GM18873 (cell line): ENCODE measurements at regions not wholly inside any gene's neighbourhood (a gene's known extent, or its start where the extent isn't known, plus 50 kb on each side); places are given as distances from the start of the nearest gene placed in this dataset.
"Not testable (repeated sequence)": the region's sequence is repeated elsewhere in the genome, so short reads cannot be mapped to it uniquely, and the experiment has no call there.

Experiments used
- ATAC-seq: cut with Tn5 transposase; IDR thresholded peaks from one replicate; pipeline ENCODE4 v1.9.1; 2021; ENCODE audit warnings: mild to moderate bottlenecking, moderate library complexity, moderate number of reproducible peaks; ENCODE audit not compliant: unreplicated experiment, low FRiP score

DNA sequence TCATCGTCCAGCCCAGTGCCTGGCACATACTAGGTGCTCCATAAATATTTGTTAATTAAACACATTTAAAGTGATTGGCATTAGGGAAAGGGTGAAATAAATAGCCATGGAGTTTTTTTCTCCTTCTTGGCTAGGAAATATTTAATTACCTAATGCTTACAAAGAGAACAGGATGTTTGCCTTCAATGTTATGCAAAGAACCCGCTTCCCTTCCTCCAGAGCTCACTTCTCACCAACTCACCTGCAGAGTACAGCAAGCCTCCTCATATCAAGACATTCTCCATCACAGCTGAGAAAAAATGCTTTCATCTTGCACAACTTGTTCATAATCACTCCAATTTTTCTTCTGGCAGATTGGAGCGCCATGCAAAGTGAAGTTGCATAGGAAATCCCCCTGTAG lies 161.7 kb upstream of the STK32A start:
- no peak for ATAC-seq

- no peak for ATAC-seq
These were observed 159.6 kb upstream of the STK32A start for GRCh38 chr5:147075187-147075586.

DNA sequence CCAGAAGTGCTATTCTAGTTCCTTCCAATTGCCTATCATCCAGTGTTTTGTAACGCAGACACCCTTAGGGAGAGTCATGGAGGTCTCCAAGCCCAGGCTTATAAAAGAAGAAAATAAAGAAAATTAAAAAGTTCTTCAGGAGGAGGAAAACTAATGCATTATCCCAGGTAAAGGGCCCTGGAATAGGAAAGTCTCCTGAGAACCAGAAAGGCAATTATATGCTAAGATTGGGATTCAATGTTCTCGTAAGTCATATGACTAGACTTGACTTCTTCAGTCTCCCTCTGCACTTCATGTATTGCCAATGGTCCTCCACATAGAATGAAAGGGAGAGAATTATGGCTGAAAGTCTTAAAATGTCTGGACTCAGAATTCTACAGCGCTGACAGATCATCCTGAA lies 154.4 kb upstream of the STK32A start:
- ATAC-seq: no peak

- ATAC-seq: no peak
These were observed 153.5 kb upstream of the STK32A start for GRCh38 chr5:147081311-147081764.

GRCh38 chr5:147084702-147085101 lies 150.1 kb upstream of the STK32A start:
- no peak for ATAC-seq

DNA sequence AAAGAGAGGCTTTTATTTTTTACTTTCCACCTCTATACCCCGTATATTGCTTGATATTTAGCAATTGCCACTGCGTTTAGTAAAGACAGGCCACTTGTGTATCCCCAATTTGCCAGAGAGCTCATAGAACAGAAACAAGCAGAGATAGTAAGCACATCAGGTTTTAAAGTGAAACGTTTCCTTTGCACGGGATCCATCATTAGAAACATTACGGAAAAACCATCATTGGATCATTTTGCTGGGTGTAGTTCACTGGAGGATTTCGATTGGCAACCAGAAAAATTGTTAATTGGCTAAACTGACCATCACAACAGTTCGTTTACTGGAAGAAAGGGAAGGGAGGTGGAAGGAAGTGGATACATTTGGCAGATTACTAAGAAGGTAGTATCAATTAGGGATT lies 149.4 kb upstream of the STK32A start:
- ATAC-seq: no peak

DNA sequence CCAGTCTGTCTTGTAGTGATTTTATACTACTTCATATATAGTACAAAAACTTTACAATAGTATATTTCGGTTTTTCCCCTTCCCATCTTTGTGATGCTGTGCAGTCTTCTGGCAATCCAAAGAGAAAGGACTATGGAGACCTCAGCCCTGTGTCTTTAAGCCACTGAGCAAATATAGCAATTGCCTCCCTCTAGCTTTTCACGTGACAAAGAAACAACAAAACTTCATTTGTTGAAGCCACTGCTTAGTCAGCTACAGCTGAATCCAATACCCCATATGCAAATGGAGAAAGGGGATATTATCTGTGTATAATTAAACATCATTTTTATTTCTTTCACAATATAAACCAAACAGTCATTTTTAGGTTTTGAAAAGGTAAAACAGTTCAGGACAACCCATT lies 142.8 kb upstream of the STK32A start:
- ATAC-seq: no peak

DNA sequence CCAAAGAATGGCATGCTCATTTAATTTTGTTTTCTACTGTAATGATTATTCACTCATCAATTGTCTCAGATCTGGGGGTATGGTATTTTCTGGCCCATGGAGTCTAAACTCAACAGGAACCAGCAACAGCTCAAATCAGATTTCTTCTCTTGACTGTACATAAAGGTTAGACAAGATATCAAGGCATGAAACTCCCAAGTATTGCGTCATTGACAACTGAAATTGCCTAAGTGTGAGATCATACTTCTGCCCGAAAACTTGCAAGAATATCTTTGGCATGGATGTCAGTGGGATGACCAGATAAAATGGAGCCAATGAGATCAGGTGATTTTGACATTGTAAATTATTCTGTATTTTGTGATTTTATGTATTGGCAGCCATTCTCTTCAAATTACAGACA lies 141.7 kb upstream of the STK32A start:
- ATAC-seq: no peak

DNA sequence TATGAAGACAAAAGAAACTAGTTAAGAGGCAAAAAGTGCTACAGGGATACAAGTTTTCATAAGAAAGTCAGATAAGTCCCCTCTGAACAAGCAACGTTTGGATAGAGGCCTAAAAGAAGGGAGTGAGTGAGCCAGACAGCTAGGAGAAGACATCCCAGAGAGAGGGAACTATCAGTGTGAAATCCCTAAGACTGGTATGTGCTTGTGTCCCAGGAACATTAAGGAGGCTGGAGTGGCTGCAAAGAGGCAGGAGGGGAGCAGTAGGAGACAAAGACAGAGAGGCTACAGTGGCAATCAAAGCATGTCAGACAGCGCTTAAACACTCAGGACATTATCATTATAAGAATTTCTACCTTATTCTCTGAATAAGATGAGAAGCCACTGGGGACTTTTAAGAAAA lies 139.1 kb upstream of the STK32A start:
- no peak for ATAC-seq

- no peak for ATAC-seq
These were observed 136.5 kb upstream of the STK32A start for GRCh38 chr5:147098233-147098790.

GRCh38 chr5:147101659-147102369 lies 133.0 kb upstream of the STK32A start:
- ATAC-seq: no peak

DNA sequence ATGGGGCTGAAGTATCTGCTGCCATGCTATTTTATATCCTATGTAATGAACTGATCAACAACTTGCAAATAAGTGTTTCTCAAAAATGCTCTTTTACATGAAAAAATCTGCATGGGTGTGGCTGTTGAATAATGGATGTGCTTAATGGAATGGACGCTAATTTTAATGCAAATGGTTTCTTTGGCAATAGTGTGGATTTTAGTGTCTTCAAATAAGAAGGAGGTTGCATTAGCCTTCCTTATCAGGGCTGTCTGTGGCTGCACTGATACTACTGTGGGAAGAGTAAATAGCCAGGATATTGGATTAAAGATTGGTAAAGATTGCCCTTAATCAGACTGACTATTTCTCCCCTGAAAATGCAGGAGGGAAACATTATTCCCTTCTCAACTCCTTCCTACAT lies 121.9 kb upstream of the STK32A start:
- no peak for ATAC-seq

DNA sequence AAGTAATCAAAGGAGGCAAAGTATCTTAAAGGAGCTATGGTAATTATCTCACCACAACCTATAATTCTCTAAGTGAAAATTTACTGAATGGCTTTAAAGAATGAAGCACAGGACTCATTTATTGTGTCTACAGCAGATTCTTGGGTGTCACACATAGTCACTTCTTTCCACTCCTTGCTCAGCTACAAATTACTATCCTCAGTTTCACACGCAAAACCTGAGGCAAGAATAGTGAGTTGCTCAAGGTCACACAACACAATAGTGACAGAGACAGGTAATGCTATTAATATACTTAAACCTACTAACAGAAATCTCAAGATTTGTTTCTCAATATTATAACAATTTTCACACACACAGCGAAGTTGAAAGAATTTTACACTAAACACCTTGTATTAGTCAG lies 120.9 kb upstream of the STK32A start:
- ATAC-seq: no peak

DNA sequence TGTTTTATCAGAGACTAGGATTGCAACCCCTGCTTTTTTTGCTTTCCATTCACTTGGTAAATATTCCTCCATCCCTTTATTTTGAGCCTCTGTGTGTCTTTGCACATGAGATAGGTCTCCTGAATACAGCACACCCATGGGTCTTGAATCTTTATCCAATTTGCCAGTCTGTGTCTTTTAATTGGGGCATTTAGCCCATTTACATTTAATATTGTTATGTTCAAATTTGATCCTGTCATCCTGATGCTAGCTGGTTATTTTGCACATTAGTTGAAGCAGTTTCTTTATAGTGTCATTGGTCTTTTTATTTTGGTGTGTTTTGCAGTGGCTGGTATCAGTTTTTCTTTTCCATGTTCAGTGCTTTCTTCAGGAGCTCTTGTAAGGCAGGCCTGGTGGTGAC lies 95.1 kb upstream of the STK32A start:
- ATAC-seq: not testable (repeated sequence)

GRCh38 chr5:147140558-147140957 lies 94.3 kb upstream of the STK32A start:
- no peak for ATAC-seq

GRCh38 chr5:147141580-147141979 lies 93.2 kb upstream of the STK32A start:
- not testable (repeated sequence) for ATAC-seq

- no peak for ATAC-seq
These were observed 91.6 kb upstream of the STK32A start for GRCh38 chr5:147143215-147143614.

- ATAC-seq: no peak
These were observed 89.5 kb upstream of the STK32A start for GRCh38 chr5:147145328-147145727.

DNA sequence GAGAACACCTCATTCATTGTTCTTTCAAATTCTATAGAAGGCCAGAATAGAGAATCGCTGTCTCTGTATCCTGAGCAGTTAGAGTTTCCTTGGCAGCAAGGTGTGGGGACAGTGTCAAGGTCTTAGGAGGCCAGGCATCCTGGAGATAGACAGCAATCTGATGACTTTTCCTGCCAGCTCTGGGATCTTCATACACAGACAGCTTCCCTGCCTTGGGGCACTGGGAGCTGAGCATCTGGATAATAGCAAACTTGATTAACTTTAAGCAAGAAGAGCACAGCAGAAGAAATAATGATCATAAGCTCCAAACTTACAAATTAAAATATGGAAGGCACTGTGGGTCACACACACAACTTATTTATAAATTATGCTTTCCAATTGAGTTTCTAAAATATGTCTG lies 86.1 kb upstream of the STK32A start:
- no peak for ATAC-seq

- ATAC-seq: no peak
These were observed 82.7 kb upstream of the STK32A start for GRCh38 chr5:147152086-147152485.

DNA sequence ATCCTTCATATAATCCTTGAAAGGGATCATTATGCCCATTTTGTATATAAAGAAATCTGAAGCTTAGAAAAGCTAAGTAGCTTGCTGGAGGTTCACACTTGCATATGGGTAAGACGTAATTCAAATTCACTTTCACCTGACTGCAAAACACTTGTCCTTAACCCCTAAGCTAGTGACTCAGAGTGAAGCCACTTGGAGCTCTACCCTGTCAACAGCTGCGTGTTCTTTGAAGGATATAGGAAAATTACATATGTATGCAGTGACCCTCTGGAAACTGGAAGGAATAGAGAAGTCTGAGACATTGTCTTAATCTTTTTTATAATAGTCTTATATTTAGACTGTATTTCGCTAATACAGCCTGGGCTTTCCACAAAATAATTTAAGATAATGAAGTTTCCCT lies 80.0 kb upstream of the STK32A start:
- no peak for ATAC-seq

DNA sequence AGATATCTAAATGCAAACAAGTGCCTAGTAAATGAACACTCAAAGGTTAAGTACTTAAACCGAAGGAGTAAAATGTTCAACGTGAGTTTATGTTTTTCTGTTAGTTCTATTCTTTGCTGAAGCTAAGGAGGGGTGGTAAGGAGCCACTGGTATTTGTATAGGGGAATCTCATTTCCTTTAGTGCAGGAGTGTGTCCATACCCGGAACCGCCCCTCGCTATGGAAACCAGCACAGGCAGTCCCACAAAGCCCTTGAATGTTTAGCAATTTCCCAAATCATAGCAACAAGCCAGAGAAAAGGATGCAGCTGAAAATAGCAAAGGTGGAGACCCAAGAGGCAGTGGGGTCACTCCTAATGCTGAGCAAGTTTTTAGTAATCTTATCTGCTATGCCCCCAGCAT lies 78.8 kb upstream of the STK32A start:
- ATAC-seq: no peak
